MCF 10A (cell line): ENCODE measurements at regions not wholly inside any gene's neighbourhood (a gene's known extent, or its start where the extent isn't known, plus 50 kb on each side); places are given as distances from the start of the nearest gene placed in this dataset.
A peak's percentile ranks its signal among the peaks of the same experiment; 100 is the strongest.

ENCODE experiments used
- BruUV-seq: library from RNA; stranded (reverse); fragments of 400-500 nt; replicated peaks from 2 replicates; lab custom pipeline; 2021; lab: Mats Ljungman, UMichigan
- CTCF ChIA-PET: fragments of 300-600 bp; sonication (Branson Sonifier 250); formaldehyde crosslinking; extraction: SDS; loops from one replicate; lab custom pipeline; 2021; ENCODE audit warnings: antibody characterized with exemption, inconsistent platforms; lab: Yijun Ruan, JAX
- POLR2A ChIA-PET: fragments of 300-600, 350-650 bp; sonication (Branson Sonifier 250); formaldehyde crosslinking; extraction: SDS; loops from one replicate; lab custom pipeline; 2020; ENCODE audit warnings: antibody characterized with exemption, inconsistent platforms; lab: Yijun Ruan, JAX
- DNase-seq: peaks from one replicate; pipeline ENCODE4 v3.0.0-alpha.2; 2018; ENCODE audit not compliant: unreplicated experiment
- H3K27ac Mint-ChIP-seq: one replicate; pipeline ENCODE4 v1.8.0; 2022; ENCODE audit warnings: mild to moderate bottlenecking, low read depth, mixed read lengths; ENCODE audit not compliant: unreplicated experiment
- H3K27me3 Mint-ChIP-seq: one replicate; pipeline ENCODE4 v1.8.0; 2022; ENCODE audit warnings: mixed read lengths; ENCODE audit not compliant: insufficient read depth, unreplicated experiment
- H3K36me3 Mint-ChIP-seq: one replicate; pipeline ENCODE4 v1.8.0; 2022; ENCODE audit warnings: mild to moderate bottlenecking, moderate library complexity, mixed read lengths; ENCODE audit not compliant: insufficient read depth, unreplicated experiment
- H3K4me1 Mint-ChIP-seq: one replicate; pipeline ENCODE4 v1.8.0; 2022; ENCODE audit warnings: mixed read lengths; ENCODE audit not compliant: insufficient read depth, unreplicated experiment
- H3K4me3 Mint-ChIP-seq: one replicate; pipeline ENCODE4 v1.8.0; 2022; ENCODE audit warnings: mild to moderate bottlenecking, moderate library complexity, mixed read lengths; ENCODE audit not compliant: unreplicated experiment
- H3K9me3 Mint-ChIP-seq: one replicate; pipeline ENCODE4 v1.8.0; 2022; ENCODE audit warnings: mixed read lengths; ENCODE audit not compliant: unreplicated experiment
- CTCF ChIP-seq: fragments of 200-600 bp; IDR thresholded peaks from one replicate; pipeline ENCODE4 v1.8.0; 2022; ENCODE audit warnings: antibody characterized with exemption, mild to moderate bottlenecking; ENCODE audit not compliant: unreplicated experiment
- intact Hi-C: fragments of 100-400 bp; cut with micrococcal nuclease; formaldehyde crosslinking; loops from 2 replicates; pipeline ENCODE4 v1.14.1; 2022

- POLR2A ChIA-PET = interaction anchor here (0.6 to 1.4 kb wide), 4 partner anchors 12 to 49 kb away, joined by 3 to 4 read pairs (median 3); no protein-coding TSS in a partner anchor
- H3K27ac Mint-ChIP-seq = no peak overlapping the region
- CTCF ChIA-PET = interaction anchor here (0.6 to 1.4 kb wide), 5 partner anchors 9 to 39 kb away, joined by 3 read pairs; no protein-coding TSS in a partner anchor
- no peaks in the 10 kb centered on the region for H3K27me3 Mint-ChIP-seq
- no peak for TF ChIP-seq CTCF
- H3K36me3 Mint-ChIP-seq = no peaks in the 10 kb centered on the region
- no peaks in the 10 kb centered on the region for H3K4me1 Mint-ChIP-seq
- BruUV-seq = no TSS peak
- DNase-seq = no peak
- intact Hi-C loops = no loop called here
- no peak overlapping the region for H3K4me3 Mint-ChIP-seq
- no peaks in the 10 kb centered on the region for H3K9me3 Mint-ChIP-seq
These were observed 83.7 kb upstream of the PPP2R5A start for GRCh38 chr1:212201461-212201860.

GRCh38 chr1:212203630-212204029 lies 81.6 kb upstream of the PPP2R5A start:
- CTCF ChIA-PET = interaction anchor here (0.9 to 1.1 kb wide), 2 partner anchors 16 to 552 kb away, joined by 3 to 4 read pairs; no protein-coding TSS in a partner anchor
- Mint-ChIP-seq H3K27ac (no peak overlapping the region), H3K27me3 (no peaks in the 10 kb centered on the region), H3K4me1 (no peaks in the 10 kb centered on the region), H3K9me3 (no peaks in the 10 kb centered on the region), H3K36me3 (no peaks in the 10 kb centered on the region), H3K4me3 (no peak overlapping the region)
- no peak for DNase-seq
- POLR2A ChIA-PET = interaction anchor here (0.7 kb wide), 1 partner anchor 8 kb away, joined by 3 read pairs; no protein-coding TSS in a partner anchor
- intact Hi-C loops = no loop called here
- no peak for TF ChIP-seq CTCF
- no TSS peak for BruUV-seq

- POLR2A ChIA-PET = interaction anchor here (0.8 to 1.0 kb wide), 2 partner anchors 86 to 165 kb away, joined by 3 read pairs; no protein-coding TSS in a partner anchor
- H3K27ac Mint-ChIP-seq = no peak overlapping the region
- DNase-seq = no peak
- no peaks in the 10 kb centered on the region for H3K27me3 Mint-ChIP-seq
- no peak overlapping the region for H3K4me3 Mint-ChIP-seq
- no peaks in the 10 kb centered on the region for H3K9me3 Mint-ChIP-seq
- CTCF ChIA-PET = interaction anchor here (0.6 to 0.7 kb wide), 3 partner anchors 319 to 1396 kb away, joined by 3 to 4 read pairs (median 4); no protein-coding TSS in a partner anchor
- H3K4me1 Mint-ChIP-seq = no peaks in the 10 kb centered on the region
- intact Hi-C loops = no loop called here
- no peak for TF ChIP-seq CTCF
- H3K36me3 Mint-ChIP-seq = no peaks in the 10 kb centered on the region
- no TSS peak for BruUV-seq
These were observed 80.2 kb upstream of the PPP2R5A start for GRCh38 chr1:212205006-212205405.

- no peak overlapping the region for H3K4me3 Mint-ChIP-seq
- peak; percentile 20 for DNase-seq
- no peak overlapping the region for H3K27ac Mint-ChIP-seq
- no TSS peak for BruUV-seq
- TF ChIP-seq CTCF = no peak
- no peaks in the 10 kb centered on the region for H3K9me3 Mint-ChIP-seq
- ChIA-PET POLR2A (interaction anchor here (0.6 to 1.0 kb wide), 3 partner anchors 10 to 86 kb away, joined by 3 to 5 read pairs (median 3); no protein-coding TSS in a partner anchor), CTCF (interaction anchor here (0.6 to 0.8 kb wide), 2 partner anchors 8 to 80 kb away, joined by 3 read pairs; no protein-coding TSS in a partner anchor)
- H3K4me1 Mint-ChIP-seq = no peaks in the 10 kb centered on the region
- intact Hi-C loops = no loop called here
- no peaks in the 10 kb centered on the region for H3K36me3 Mint-ChIP-seq
- H3K27me3 Mint-ChIP-seq = no peaks in the 10 kb centered on the region
These were observed 79.4 kb upstream of the PPP2R5A start for GRCh38 chr1:212205843-212206242.
